Body of pancreas (tissue), 4 donors: ENCODE measurements at regions not wholly inside any gene's neighbourhood (a gene's known extent, or its start where the extent isn't known, plus 50 kb on each side); places are given as distances from the start of the nearest gene placed in this dataset.
"Not testable (repeated sequence)": the region's sequence is repeated elsewhere in the genome, so short reads cannot be mapped to it uniquely, and the experiment has no call there.

Experiments used
- CTCF ChIP-seq, 7 experiments: fragments of 450-650 bp in 4 of 7; fragments of 200-600 bp in 3 of 7; sonication (generic) in 3 of 7; IDR thresholded peaks; one replicate each; pipeline ENCODE4 v1.5.1; 2016 to 2019; ENCODE audit warnings: antibody characterized with exemption in 7 of 7
- POLR2A ChIP-seq, 3 donors: fragments of 450-650 bp; IDR thresholded peaks; one replicate each; pipeline ENCODE4 v1.6.1; 2016; ENCODE audit warnings: antibody characterized with exemption in 3 of 3, mild to moderate bottlenecking in 2 of 3

- not testable (repeated sequence) for TF ChIP-seq CTCF, POLR2A (IDR thresholded peaks at IDR 0.05)
Observed at GRCh38 chr6:43997990-43998585, 129.2 kb downstream of the MRPL14 start.
